HG02870 (cell line): ENCODE measurements at regions not wholly inside any gene's neighbourhood (a gene's known extent, or its start where the extent isn't known, plus 50 kb on each side); places are given as distances from the start of the nearest gene placed in this dataset.

Source experiments
- ATAC-seq: cut with Tn5 transposase; IDR thresholded peaks from one replicate; pipeline ENCODE4 v1.9.1; 2021; ENCODE audit warnings: mild to moderate bottlenecking, moderate library complexity; ENCODE audit not compliant: unreplicated experiment

DNA sequence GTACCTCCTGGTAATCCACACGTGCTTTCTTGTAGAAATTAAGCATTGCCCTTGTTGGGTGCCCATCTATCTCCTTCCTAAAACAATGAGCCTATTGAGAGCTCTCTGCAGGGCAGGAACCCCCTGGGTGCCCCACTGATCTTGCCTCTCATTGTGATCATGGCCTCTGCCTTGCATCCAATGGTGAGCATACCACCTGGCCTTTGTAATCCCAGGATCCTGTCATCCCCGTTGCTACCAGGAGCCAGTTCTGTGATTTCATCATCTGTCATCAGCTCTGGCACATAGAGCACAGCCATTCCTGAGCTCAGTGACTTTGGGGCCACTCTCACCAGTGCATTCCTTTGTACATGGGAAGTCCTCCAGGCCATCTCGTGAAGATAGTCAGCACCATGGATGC is 381.0 kb upstream of the ID2 start:
- no peak for ATAC-seq

- peak; percentile 59 for ATAC-seq
Measured at GRCh38 chr2:8303322-8303832, 378.5 kb upstream of the ID2 start.

DNA sequence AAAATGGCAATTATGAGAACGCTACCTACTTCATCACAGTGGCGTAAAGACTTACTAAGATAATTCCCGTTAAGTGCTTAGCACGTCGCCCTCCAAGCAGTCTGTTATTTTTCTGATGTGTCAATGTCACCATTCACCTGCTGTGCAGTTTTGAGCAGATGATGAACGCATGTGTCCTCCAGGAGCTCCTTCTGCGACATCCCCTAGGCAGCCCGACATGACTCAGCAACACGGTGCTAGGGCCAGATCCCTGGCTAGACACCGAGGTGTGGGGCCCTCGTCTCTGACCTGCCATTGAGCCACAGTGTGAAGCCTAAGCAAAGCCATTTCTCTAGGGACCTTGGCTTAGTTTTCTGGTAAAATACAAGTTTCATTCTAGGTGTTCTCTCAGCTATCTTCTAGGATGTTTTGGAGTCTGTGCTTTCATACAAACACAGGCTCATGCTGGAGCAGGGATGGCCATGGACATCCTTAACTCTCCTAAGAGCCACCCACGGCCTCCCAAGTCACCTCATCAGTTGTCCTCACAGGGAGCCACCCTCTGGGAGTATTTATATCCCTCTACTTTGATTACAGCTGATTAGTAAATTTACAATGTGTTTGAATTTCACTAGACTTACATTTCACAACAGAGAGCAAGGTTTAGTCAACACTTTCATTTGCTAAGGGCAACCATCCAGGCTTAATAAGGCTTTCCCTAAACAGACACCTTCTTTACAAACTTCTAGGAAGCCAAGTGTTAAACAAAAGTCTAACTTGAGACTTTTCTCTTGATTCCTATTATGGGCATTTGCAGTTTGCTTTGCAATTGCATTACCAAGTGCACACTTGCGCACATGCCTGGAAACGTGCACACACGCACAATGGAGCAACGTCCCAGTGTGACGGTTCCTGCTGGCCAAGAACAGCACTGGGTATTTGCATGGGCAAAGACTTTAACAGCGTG is 376.8 kb upstream of the ID2 start:
- no peak for ATAC-seq

DNA sequence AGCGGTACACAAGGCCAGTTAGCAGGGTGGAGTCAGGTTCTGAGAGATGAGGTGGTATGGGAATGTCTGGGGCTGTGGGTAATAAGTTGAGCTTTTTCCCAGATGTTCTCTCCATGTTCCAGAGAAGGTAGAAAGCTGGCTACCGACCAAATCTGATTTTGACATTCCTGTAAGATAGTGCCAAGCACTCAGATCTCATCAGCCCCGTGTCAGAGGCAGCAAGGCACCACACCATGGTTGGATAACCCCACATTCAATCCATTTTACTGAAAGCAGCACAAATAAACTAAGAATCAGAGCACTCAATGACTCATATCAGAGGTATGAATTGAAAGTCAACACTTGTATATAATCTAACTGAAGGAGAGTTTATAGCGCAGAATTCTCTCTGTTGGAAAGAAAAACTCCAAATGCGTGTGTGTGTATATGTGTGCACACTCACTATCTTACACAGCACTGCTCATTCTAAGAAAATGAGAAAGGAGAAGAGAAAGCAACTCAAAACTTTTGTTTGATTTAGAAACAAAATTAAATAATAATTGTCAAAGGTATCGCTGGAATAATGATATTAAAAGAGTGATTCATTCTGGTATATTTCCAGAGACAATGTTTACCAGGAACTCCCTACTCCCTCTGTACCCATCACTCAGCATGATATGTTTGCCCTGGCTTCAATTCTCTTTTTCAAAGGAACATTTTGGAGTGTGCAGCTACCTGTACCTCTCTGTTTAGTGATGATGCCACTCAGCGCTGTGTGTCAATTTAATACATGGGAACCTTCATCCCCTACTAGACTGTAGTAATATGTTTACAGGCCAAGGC is 375.1 kb upstream of the ID2 start:
- ATAC-seq, result peak; percentile 26

- no peak for ATAC-seq
Measured at GRCh38 chr2:8307606-8308180, 374.2 kb upstream of the ID2 start.

- ATAC-seq, result no peak
Measured at GRCh38 chr2:8309131-8309530, 372.7 kb upstream of the ID2 start.

DNA sequence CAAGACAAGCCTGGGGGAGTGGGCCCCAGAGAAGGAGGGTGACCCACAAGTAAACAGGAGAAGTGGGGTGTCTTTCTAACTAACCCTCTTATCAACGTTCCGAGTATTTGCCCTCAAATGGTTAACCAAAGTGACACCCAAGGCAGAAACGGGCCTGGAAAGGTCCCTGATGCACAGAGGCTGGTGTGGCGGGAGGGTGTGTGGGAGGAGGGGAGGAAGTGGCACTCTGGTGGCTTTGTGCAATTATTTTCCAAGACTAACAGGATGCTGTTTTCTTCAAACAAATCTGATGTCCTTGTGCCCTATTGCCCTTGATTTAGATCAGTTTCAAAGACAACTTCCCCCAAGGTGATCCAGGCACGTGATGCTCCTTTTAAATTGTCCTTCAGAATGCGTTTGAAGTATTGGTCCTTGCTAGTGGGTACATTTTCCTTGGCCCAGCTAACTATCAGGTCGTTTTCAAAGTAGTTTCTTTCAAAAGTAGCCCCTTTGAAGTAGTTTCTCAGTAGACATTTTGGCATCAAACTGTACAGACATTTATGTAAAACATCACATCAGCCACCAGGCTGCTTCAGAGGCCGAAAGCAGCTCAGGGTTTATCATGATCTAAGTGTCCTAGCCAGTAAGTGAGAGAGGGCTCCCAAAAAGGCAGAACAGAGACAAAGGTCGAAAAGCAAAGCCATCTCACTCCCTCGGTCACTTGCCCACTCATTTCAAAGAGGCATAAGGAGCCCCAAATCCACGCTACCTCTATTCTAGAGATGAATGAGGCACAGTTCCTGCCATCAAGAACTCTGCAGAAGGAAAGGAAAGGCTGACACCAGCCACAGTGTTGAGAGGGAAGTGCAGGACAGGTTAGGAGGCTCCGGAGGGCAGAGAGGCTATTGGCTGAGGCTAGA is 371.1 kb upstream of the ID2 start:
- no peak for ATAC-seq

DNA sequence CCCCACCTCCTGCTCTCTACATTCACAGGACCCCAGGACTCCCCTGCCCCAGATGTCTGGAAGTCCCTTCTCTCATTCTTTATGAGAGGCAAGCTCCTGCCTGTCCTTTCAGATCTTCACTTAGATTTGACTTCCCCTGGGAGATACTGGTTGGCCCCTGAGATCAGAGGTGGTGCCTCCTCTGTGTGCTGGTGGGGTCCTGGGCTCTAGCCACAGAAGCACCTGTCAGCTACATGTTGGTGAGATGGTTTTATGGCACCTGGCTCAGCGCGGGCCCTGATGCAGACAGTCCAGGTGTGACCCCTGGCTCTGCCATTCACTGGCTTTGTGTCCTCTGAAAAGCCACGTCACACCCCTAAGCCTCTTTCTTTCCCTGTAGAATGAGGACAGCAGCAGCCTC is 369.6 kb upstream of the ID2 start:
- ATAC-seq, result no peak

- peak; percentile 88 for ATAC-seq
Measured at GRCh38 chr2:8312861-8313830, 368.7 kb upstream of the ID2 start.

DNA sequence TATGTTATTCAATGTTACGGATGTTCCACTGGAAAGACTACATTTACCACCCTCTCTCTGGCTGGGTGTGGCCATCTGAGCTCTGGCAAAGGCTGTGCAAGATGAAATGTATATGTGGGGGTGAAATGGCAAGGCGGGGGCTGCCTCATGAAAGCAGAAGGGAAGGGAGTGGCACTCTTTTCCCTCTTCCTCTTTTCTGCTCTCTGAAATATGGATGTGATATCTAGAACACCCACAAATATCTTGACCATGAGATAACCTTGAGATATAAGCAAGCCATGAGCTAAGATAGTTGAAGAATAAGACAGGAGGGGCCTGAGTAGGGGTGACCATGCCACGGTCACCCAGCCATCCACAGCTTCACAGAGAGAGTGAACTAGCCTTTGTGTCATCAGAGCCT is 367.8 kb upstream of the ID2 start:
- no peak for ATAC-seq

GRCh38 chr2:8315531-8316165 is 366.2 kb upstream of the ID2 start:
- no peak for ATAC-seq

DNA sequence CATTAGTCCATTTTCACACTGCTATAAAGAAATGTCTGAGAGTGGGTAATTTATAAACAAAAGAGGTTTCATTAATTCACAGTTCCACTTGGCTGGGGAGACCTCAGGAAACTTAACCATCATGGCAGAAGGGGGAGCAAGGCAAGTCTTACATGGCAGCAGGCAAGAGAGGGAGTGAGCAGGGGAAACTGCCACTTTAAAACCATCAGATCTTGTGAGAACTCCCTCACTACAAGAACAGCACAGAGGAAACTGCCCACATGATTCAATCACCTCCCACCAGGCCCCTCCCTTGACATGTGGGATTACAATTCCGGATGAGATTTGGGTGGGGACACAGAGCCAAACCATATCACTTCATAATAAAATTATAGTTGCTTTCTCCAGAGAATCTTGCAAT is 365.5 kb upstream of the ID2 start:
- ATAC-seq, result no peak

GRCh38 chr2:8317418-8317817 is 364.4 kb upstream of the ID2 start:
- no peak for ATAC-seq

DNA sequence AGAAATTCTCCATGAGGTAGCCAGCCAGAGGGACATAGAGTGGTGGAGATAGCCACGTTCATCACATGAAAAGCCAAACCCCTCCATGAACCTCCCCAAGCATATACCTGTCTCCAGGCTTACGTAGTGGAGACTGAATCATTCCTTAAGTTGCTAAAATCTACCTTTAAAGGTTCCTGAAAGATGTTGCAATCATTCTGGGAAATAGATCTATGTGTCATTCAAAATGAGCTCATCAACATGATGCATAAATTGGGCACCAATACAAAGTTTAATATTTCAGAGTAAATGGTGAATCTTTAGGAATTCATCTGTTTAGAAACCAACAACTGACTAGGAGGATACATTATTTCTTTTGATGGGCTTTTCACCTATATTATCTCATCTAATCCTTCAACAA is 362.6 kb upstream of the ID2 start:
- ATAC-seq, result no peak

- no peak for ATAC-seq
Measured at GRCh38 chr2:8320311-8321066, 361.4 kb upstream of the ID2 start.

DNA sequence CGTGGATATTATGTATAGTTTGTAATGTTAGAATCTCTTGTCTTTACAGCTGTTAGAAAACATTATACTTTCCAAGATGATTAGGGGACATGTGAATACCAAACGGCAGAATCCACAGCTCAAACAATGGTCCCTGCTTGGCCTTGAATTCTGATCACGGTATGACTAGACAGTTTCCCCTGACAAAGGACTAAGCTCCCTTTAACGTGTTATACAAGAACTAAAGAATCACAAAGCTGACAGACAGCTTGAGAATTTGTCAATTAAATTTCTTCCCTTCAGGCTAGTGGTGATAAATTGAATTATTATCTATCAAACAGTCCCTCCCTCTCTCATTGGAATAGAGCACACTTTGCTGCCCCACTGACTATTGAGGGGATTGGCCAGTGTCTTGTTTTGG is 359.2 kb upstream of the ID2 start:
- no peak for ATAC-seq

- no peak for ATAC-seq
Measured at GRCh38 chr2:8324164-8324856, 357.5 kb upstream of the ID2 start.
